ENCODE measurements at regions not wholly inside any gene's neighbourhood (a gene's known extent, or its start where the extent isn't known, plus 50 kb on each side); places are given as distances from the start of the nearest gene placed in this dataset.

DNA sequence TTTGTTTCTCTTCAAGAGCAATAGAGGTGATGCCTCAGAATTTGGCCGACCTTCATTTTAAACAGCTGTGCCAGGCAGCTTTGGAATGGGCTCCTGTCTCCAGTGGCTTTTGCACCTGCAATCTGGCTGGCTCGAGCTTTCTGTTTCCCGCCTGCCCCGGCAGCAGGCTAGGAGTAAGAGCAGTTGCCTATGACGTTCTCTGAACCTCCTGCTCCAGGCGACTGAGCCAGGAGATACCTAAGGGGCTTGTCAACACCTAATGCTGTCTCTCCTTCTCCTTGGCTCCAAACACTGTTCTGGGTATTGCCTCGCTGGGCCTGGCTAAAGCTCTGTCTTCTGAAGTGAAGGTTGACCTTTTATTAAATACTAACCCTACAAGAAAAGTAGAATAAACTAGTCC, 229.9 kb downstream of the LRRN1 start:
- no peak for DNase-seq (ENCODE audit: low spot score)

GRCh38 chr3:4030624-4031023, 231.4 kb downstream of the LRRN1 start:
- no peak for DNase-seq (ENCODE audit: low spot score)

DNA sequence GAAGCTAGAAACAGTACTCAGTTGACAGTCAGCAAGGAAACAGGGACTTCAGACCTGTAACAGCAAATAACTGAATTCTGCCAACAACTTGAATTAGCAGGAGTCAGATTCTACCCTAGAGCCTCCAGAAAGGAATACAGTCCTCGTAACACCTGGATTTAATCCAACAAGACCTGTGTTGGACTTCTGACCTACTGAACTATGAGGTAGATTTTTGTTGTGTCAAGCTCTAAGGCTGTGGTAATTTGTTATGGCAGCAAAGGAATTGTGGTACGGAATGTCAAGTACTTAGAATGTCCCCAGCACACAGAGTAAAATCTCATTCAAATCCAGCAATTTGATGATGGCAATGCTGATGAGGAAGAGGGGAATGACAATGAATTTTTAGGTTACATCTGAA, 234.1 kb downstream of the LRRN1 start:
- no peak for DNase-seq (ENCODE audit: low spot score)

DNA sequence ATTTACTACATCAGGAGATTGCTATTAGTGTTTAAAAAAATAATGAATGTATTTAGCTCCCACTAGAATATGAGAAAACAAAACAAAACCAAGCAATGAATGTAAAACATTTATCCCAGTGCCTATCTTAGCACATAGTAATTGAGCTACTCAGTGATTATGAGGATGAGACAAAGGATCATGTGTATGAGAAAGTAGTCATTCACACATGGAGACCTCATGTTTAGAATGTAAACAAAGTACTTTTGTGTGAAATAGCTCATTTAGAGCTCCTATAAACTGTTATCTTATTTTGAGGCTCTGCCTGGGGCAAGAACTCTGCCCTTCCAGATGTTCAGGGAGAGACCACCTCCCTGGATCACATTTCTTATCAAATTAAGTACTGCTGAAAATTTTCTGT, 236.8 kb downstream of the LRRN1 start:
- DNase-seq (ENCODE audit: low spot score): no peak

- DNase-seq (ENCODE audit: low spot score): no peak
These were observed 239.1 kb downstream of the LRRN1 start for GRCh38 chr3:4038351-4038750.

GRCh38 chr3:4042070-4042469, 242.8 kb downstream of the LRRN1 start:
- DNase-seq (ENCODE audit: low spot score): no peak

DNA sequence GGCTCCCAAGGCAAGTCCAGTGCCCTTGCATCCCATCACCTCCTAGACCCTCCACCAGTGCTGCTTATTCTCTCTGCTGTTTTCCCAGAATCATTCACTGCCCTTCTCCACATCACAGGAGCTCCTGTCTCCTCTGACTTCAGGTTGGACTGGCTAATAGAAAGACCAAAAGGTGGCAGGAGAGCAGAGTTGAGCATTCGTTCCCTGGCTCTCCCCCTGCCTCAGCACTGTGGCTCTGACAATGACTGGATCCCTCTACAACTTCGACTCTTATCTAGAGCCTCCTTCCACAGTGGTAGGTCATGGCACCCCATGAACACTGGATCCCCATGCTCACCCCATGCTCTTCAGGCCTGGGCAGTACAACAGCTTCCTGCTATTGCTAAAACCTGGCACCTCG, 243.6 kb downstream of the LRRN1 start:
- no peak for DNase-seq (ENCODE audit: low spot score)

DNA sequence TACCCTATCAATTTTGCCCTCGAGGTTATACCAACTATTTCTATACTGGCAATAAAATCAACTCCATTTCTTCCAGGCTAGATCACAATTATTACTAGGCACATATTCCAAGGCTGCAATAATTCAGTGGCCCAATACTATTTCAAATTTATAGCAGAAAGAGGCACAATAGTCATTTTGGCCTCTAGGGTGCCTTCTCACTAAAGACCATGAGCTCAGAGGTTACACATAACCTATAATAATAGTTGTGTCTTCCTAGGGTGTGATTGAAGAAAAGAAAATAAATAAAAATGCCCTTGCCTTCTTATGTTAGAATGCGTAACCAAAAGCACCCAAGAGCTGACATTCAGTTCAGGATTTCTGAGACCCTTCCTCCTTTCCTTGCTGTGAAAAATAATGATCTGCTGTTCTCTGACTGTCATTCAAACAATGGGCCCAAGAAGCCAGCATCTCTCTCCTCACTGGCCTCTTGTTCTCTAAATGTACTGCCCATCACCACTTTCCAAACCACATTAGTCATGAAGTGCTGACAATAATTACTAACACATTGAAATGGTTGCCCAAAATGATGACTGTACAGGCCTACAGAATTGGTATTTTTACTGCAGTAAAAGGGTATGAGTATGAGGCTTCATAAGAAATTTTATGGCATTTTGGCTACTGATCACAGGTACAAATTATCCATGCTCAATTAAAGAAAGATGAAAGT, 244.8 kb downstream of the LRRN1 start:
- DNase-seq (ENCODE audit: low spot score): peak; percentile 13

DNA sequence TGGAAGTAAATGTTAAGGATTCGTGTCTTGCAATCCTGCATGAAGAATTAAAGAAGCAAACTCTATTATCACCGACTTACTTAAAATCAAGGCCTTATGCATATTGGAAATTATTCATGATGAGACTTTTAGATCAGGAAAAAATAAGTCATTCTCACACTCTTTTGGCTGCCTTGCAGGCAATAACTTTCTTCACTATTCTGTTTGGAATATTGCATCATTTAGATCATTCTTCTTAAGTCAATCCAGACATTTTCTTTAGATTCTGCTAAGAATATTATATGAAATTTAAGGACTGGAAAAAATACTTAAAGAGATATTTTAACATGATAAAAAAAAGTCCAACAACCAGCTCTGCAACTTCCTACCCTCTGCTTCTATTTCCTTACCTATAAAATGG, 245.4 kb downstream of the LRRN1 start:
- DNase-seq (ENCODE audit: low spot score): no peak

GRCh38 chr3:4045756-4046155, 246.5 kb downstream of the LRRN1 start:
- DNase-seq (ENCODE audit: low spot score): no peak

- no peak for DNase-seq (ENCODE audit: low spot score)
These were observed 248.1 kb downstream of the LRRN1 start for GRCh38 chr3:4047366-4047765.

GRCh38 chr3:4052706-4053105, 250.5 kb upstream of the SETMAR start:
- no peak for DNase-seq (ENCODE audit: low spot score)

DNA sequence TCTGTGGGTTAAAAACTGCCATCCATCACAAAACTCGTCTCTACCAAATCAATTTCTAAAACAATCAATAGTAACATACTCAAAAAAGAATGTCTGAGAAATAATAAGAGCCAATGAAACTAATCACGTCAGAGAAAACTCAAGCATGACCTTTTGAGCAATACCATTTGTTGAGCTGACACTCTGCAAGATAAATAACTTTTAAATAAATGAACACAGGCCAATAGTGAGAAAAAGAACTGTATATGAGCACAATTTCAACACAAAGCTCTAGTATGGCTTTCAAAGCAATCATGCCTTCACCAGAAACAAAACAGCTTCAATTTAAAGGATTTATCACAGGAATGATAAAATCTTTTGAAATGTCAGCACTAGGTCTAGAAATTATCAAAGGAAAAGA, 249.2 kb upstream of the SETMAR start:
- DNase-seq (ENCODE audit: low spot score): no peak

GRCh38 chr3:4060064-4060463, 243.1 kb upstream of the SETMAR start:
- DNase-seq (ENCODE audit: low spot score): peak; percentile 30

DNA sequence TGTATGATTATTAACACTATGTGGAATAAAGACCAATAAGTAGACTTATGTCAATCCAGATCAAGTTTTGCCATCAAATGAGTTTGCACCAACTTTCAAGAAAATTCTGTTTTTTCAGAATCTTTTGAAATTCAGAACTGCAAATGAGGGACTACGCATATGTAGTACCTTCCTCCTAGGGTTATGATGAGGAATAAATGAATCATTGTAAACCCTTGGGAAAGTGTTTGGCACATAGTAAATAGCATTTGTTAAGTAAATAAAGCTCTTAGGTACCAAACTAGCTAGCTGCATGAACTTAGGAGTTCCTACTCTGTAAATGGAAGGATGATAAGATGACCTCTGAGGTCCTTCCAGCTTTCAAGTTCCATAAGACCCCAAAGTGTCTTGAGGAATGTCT, 242.6 kb upstream of the SETMAR start:
- DNase-seq (ENCODE audit: low spot score): no peak

GRCh38 chr3:4061195-4061594, 242.0 kb upstream of the SETMAR start:
- DNase-seq (ENCODE audit: low spot score): no peak

GRCh38 chr3:4061783-4062360, 241.3 kb upstream of the SETMAR start:
- no peak for DNase-seq (ENCODE audit: low spot score)

DNA sequence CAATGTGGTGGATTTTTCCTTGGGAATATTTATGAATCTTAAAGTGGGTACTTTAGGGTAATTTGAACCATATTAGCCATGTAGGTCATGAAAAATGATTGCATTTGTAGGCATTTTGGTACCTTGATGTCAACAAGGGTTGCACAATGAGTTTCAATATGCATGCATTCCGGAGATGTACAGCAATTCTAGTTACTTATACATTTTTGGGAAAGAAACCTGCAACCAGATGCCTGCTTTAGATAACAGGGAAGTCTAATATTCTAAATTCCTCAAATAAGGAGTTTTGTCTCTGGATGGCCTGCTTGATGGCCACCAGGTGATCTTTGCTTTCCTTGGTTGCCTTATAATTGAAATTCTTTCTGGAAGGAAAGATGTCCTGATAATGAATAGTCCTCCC, 240.5 kb upstream of the SETMAR start:
- no peak for DNase-seq (ENCODE audit: low spot score)

DNA sequence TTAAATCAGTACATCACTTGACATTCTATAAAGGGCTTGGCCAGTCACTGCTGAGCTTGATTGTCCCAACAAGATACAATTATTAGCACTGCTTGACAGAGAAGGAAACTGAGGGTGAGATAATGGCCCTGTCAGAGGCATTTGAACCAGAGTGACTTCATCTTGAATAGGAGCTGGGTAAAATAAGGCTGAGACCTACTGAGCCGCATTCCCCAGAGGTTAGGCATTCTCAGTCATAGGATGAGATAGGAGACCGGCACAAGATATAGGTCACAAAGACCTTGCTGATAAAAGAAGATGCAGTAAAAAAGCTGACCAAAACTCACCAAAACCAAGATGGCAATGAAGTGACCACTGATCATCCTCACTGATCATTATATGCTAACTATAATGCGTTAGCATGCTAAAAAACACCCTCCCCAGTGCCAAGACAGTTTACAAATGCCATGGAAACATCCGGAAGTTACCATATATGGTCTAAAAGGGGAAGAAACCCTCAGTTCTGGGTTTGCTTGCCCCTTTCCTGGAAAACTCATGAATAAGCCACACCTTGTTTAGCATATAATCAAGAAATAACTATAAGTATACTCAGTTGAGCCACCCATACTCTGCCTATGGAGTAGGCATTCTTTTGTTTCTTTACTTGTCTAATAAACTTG, 239.1 kb upstream of the SETMAR start:
- no peak for DNase-seq (ENCODE audit: low spot score)

- no peak for DNase-seq (ENCODE audit: low spot score)
These were observed 238.1 kb upstream of the SETMAR start for GRCh38 chr3:4065085-4065484.

DNA sequence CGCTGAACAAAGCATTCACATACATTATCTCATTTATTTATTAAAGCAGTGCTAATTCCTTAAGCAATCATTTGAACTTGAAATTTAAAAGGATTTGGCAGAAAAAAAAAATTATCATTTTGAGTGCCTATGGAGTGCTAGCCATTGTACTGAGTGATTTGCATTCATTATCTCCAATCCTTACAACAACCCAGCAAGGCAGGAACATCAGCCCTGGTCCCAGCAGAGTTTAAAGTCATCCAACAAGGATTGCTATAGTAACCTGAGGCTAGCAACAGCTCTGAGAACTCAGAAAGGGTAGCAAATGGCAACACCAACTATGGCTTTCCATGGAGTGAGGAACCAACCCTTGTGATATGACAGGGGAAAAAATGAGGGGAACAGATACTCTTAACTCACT, 237.6 kb upstream of the SETMAR start:
- DNase-seq (ENCODE audit: low spot score): no peak

DNA sequence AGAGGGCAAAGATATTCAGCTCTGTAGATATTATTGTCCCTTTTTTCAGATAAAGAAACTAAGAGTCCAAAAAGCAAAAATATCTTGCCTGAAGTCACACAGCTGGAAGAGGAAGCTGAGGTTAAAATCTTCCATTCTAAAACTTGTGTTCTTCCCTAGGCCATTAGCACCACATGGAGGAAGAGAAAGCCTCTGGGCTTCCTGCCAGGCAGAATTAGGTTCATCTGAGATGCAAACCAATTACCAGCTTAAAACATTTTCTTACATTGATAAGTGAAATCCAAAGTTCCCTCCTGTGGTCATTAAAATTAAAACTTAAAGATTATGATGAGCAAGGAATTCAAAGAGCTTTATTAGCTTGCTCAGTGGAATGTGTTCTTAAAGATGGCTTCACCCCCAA, 235.3 kb upstream of the SETMAR start:
- DNase-seq (ENCODE audit: low spot score): no peak

DNA sequence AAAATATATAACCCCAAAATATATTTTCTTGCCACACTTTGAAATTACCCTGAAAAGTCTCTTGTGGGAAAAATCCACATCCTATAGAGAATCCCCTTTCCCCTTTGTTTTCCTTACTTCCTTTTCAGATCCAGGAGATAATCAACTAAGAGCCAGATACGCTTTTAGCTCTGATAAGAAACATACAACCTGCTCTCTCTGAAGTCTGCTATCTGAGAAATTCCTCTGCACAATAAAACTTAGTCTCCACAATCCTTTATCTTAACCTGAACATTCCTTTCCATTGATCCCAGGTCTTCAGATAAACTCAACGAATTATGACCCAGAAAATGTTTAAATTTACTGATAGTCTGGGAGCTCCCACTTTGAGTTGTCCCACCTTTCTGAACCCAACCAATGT, 233.4 kb upstream of the SETMAR start:
- DNase-seq (ENCODE audit: low spot score): no peak

All from H4 (cell line).